ACHN (cell line): ENCODE measurements at regions not wholly inside any gene's neighbourhood (a gene's known extent, or its start where the extent isn't known, plus 50 kb on each side); places are given as distances from the start of the nearest gene placed in this dataset.

ENCODE experiments used
- DNase-seq: peaks from one replicate; pipeline ENCODE4 v3.0.0-alpha.2; 2015
- in situ Hi-C: cut with HindIII; loops from 2 replicates; pipeline ENCODE4 v1.10.0; 2017; ENCODE audit warnings: low sequenced_read_pairs, low pct_ligation_motif_present, low pct_unique_long_range_greater_than_20kb

GRCh38 chr13:105436943-105437342 is 1098.5 kb downstream of the EFNB2 start:
- in situ Hi-C loops = no loop called here
- no peak for DNase-seq

GRCh38 chr13:105432438-105432837 is 1103.0 kb downstream of the EFNB2 start:
- in situ Hi-C loops = no loop called here
- no peak for DNase-seq

GRCh38 chr13:105428811-105429210 is 1106.7 kb downstream of the EFNB2 start:
- no peak for DNase-seq
- in situ Hi-C loops = no loop called here

GRCh38 chr13:105426441-105426840 is 1109.0 kb downstream of the EFNB2 start:
- in situ Hi-C loops = no loop called here

GRCh38 chr13:105414639-105415038 is 1120.8 kb downstream of the EFNB2 start:
- in situ Hi-C loops = no loop called here
- DNase-seq = no peak

More at GRCh38 chr13:105426441-105426840, 1109.0 kb downstream of the EFNB2 start:
- no peak for DNase-seq

GRCh38 chr13:105412171-105412570 is 1123.3 kb downstream of the EFNB2 start:
- in situ Hi-C loops = no loop called here
- no peak for DNase-seq

- no peak for DNase-seq
- in situ Hi-C loops = no loop called here
Measured at GRCh38 chr13:105410602-105411001, 1124.9 kb downstream of the EFNB2 start.

GRCh38 chr13:105406551-105406950 is 1128.9 kb downstream of the EFNB2 start:
- peak; percentile 52 for DNase-seq
- in situ Hi-C loops = no loop called here

GRCh38 chr13:105403086-105403485 is 1132.4 kb downstream of the EFNB2 start:
- in situ Hi-C loops = no loop called here
- no peak for DNase-seq

GRCh38 chr13:105395041-105395440 is 1140.4 kb downstream of the EFNB2 start:
- in situ Hi-C loops = no loop called here

GRCh38 chr13:105389373-105389772 is 1146.1 kb downstream of the EFNB2 start:
- in situ Hi-C loops = no loop called here

More at GRCh38 chr13:105395041-105395440, 1140.4 kb downstream of the EFNB2 start:
- DNase-seq = no peak

GRCh38 chr13:105377452-105377851 is 1158.0 kb downstream of the EFNB2 start:
- DNase-seq = no peak
- in situ Hi-C loops = no loop called here

More at GRCh38 chr13:105389373-105389772, 1146.1 kb downstream of the EFNB2 start:
- DNase-seq = no peak

- in situ Hi-C loops = no loop called here
Measured at GRCh38 chr13:105370011-105370650, 1165.3 kb downstream of the EFNB2 start.

GRCh38 chr13:105368781-105369180 is 1166.7 kb downstream of the EFNB2 start:
- no peak for DNase-seq
- in situ Hi-C loops = no loop called here

More at GRCh38 chr13:105370011-105370650, 1165.3 kb downstream of the EFNB2 start:
- DNase-seq = no peak

- no peak for DNase-seq
- in situ Hi-C loops = no loop called here
Measured at GRCh38 chr13:105365831-105366230, 1169.6 kb downstream of the EFNB2 start.

- in situ Hi-C loops = no loop called here
Measured at GRCh38 chr13:105365021-105365550, 1170.4 kb downstream of the EFNB2 start.

GRCh38 chr13:105364191-105364590 is 1171.3 kb downstream of the EFNB2 start:
- DNase-seq = no peak
- in situ Hi-C loops = no loop called here

More at GRCh38 chr13:105365021-105365550, 1170.4 kb downstream of the EFNB2 start:
- DNase-seq = no peak

- in situ Hi-C loops = no loop called here
- DNase-seq = no peak
Measured at GRCh38 chr13:105363261-105364190, 1171.9 kb downstream of the EFNB2 start.

- DNase-seq = no peak
- in situ Hi-C loops = no loop called here
Measured at GRCh38 chr13:105353654-105354053, 1181.8 kb downstream of the EFNB2 start.
